HL-60 (cell line): ENCODE measurements at regions not wholly inside any gene's neighbourhood (a gene's known extent, or its start where the extent isn't known, plus 50 kb on each side); places are given as distances from the start of the nearest gene placed in this dataset.

Experiments used
- GABPA ChIP-seq: IDR thresholded peaks from 2 replicates; pipeline ENCODE4 v1.6.1; 2012; ENCODE audit warnings: low read depth
- POLR2AphosphoS5 ChIP-seq: IDR thresholded peaks from 2 replicates; pipeline ENCODE4 v1.6.1; 2012; ENCODE audit warnings: low read depth
- REST ChIP-seq: IDR thresholded peaks from 2 replicates; pipeline ENCODE4 v1.6.1; 2012; ENCODE audit warnings: low read depth; ENCODE audit not compliant: insufficient replicate concordance
- SPI1 ChIP-seq: IDR thresholded peaks from 2 replicates; pipeline ENCODE4 v1.6.1; 2012; ENCODE audit warnings: low read depth, mild to moderate bottlenecking, borderline replicate concordance
- TF ChIP-seq, protein P1 (sequence below): IDR thresholded peaks from one replicate; pipeline ENCODE4 v1.5.1; 2011; ENCODE audit warnings: low read length, control low read depth, inconsistent platforms; ENCODE audit not compliant: insufficient read depth

DNA sequence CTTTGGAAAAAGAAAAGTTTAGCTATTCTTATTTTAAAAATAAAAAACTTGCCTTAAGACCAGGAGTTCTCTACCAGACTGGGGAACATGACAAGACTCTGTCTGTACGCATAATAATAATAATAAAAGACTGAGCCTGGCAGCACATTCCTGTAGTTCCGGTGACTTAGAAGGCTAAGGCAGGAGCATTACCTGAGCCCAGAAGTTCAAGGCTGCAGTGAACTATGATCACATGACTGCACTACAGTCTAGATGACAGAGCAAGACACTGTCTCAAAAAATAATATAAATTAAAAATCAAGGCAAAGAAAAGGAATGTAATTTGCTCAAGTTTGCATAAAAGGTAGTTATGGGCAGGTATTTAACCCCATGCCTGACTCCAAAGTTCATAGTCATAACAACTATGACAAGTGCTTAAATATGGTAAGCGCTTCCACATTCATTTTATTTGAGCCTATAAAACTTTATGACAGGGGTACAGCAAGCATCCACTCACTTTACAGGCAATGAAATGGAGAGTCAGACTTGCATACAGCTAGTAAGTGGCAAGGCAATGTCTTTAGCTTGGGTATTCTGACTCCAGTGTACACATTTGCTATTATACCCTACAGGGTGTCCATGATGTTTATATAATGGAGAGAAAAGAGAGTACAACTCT is 1567.8 kb upstream of the PIK3C3 start:
- TF ChIP-seq, protein P1, sequence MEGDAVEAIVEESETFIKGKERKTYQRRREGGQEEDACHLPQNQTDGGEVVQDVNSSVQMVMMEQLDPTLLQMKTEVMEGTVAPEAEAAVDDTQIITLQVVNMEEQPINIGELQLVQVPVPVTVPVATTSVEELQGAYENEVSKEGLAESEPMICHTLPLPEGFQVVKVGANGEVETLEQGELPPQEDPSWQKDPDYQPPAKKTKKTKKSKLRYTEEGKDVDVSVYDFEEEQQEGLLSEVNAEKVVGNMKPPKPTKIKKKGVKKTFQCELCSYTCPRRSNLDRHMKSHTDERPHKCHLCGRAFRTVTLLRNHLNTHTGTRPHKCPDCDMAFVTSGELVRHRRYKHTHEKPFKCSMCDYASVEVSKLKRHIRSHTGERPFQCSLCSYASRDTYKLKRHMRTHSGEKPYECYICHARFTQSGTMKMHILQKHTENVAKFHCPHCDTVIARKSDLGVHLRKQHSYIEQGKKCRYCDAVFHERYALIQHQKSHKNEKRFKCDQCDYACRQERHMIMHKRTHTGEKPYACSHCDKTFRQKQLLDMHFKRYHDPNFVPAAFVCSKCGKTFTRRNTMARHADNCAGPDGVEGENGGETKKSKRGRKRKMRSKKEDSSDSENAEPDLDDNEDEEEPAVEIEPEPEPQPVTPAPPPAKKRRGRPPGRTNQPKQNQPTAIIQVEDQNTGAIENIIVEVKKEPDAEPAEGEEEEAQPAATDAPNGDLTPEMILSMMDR = no peak
- TF ChIP-seq POLR2AphosphoS5 (no peak), REST (no peak), GABPA (no peak), SPI1 (no peak)
